ENCODE measurements at regions not wholly inside any gene's neighbourhood (a gene's known extent, or its start where the extent isn't known, plus 50 kb on each side); places are given as distances from the start of the nearest gene placed in this dataset.

GRCh38 chr5:5026409-5026785 is 113.7 kb upstream of the ADAMTS16 start:
- peaks cover 26% of the 10 kb centered on the region for H3K27me3 Mint-ChIP-seq (ENCODE audit: low read depth)
- DNase-seq (ENCODE audit: low spot score in 2 of 2, unreplicated experiment in 2 of 2) = no peak
- H3K36me3 Mint-ChIP-seq = no peaks in the 10 kb centered on the region
- H3K27ac Mint-ChIP-seq = no peak overlapping the region
- no peak overlapping the region for H3K4me3 Mint-ChIP-seq
- no peaks in the 10 kb centered on the region for H3K9me3 Mint-ChIP-seq
- no peaks in the 10 kb centered on the region for H3K4me1 Mint-ChIP-seq
- no peak for TF ChIP-seq CTCF (IDR thresholded peaks at IDR 0.05; ENCODE audit: unreplicated experiment)

GRCh38 chr5:5031665-5032064 is 108.5 kb upstream of the ADAMTS16 start:
- Mint-ChIP-seq H3K27ac (no peak overlapping the region), H3K36me3 (no peaks in the 10 kb centered on the region), H3K9me3 (no peaks in the 10 kb centered on the region), H3K4me3 (no peak overlapping the region), H3K4me1 (no peaks in the 10 kb centered on the region), H3K27me3 (ENCODE audit: low read depth) (peaks cover 29% of the 10 kb centered on the region)
- DNase-seq (ENCODE audit: low spot score in 2 of 2, unreplicated experiment in 2 of 2) = no peak
- no peak for TF ChIP-seq CTCF (IDR thresholded peaks at IDR 0.05; ENCODE audit: unreplicated experiment)

- no peak for TF ChIP-seq CTCF (IDR thresholded peaks at IDR 0.05; ENCODE audit: unreplicated experiment)
- no peak overlapping the region for H3K27ac Mint-ChIP-seq
- no peak for DNase-seq (ENCODE audit: low spot score in 2 of 2, unreplicated experiment in 2 of 2)
- H3K36me3 Mint-ChIP-seq = no peaks in the 10 kb centered on the region
- H3K27me3 Mint-ChIP-seq (ENCODE audit: low read depth) = peaks cover 16% of the 10 kb centered on the region
- H3K9me3 Mint-ChIP-seq = no peaks in the 10 kb centered on the region
- H3K4me1 Mint-ChIP-seq = no peaks in the 10 kb centered on the region
- no peak overlapping the region for H3K4me3 Mint-ChIP-seq
Measured at GRCh38 chr5:5037674-5038073, 102.5 kb upstream of the ADAMTS16 start.

GRCh38 chr5:5039918-5040317 is 100.2 kb upstream of the ADAMTS16 start:
- no peaks in the 10 kb centered on the region for H3K36me3 Mint-ChIP-seq
- no peak overlapping the region for H3K27ac Mint-ChIP-seq
- H3K27me3 Mint-ChIP-seq (ENCODE audit: low read depth) = peaks cover 15% of the 10 kb centered on the region
- H3K4me3 Mint-ChIP-seq = no peak overlapping the region
- no peaks in the 10 kb centered on the region for H3K4me1 Mint-ChIP-seq
- TF ChIP-seq CTCF (IDR thresholded peaks at IDR 0.05; ENCODE audit: unreplicated experiment) = no peak
- DNase-seq (ENCODE audit: low spot score in 2 of 2, unreplicated experiment in 2 of 2) = no peak
- no peaks in the 10 kb centered on the region for H3K9me3 Mint-ChIP-seq

- DNase-seq (ENCODE audit: low spot score in 2 of 2, unreplicated experiment in 2 of 2) = no peak
- H3K27me3 Mint-ChIP-seq (ENCODE audit: low read depth) = peaks cover 20% of the 10 kb centered on the region
- no peaks in the 10 kb centered on the region for H3K36me3 Mint-ChIP-seq
- H3K9me3 Mint-ChIP-seq = no peaks in the 10 kb centered on the region
- H3K4me3 Mint-ChIP-seq = no peak overlapping the region
- no peaks in the 10 kb centered on the region for H3K4me1 Mint-ChIP-seq
- H3K27ac Mint-ChIP-seq = no peak overlapping the region
- no peak for TF ChIP-seq CTCF (IDR thresholded peaks at IDR 0.05; ENCODE audit: unreplicated experiment)
Measured at GRCh38 chr5:5040712-5041111, 99.4 kb upstream of the ADAMTS16 start.

GRCh38 chr5:5042806-5043205 is 97.3 kb upstream of the ADAMTS16 start:
- Mint-ChIP-seq H3K4me1 (no peaks in the 10 kb centered on the region), H3K36me3 (no peaks in the 10 kb centered on the region), H3K27me3 (ENCODE audit: low read depth) (peaks cover 36% of the 10 kb centered on the region), H3K27ac (no peak overlapping the region), H3K4me3 (no peak overlapping the region), H3K9me3 (no peaks in the 10 kb centered on the region)
- DNase-seq (ENCODE audit: low spot score in 2 of 2, unreplicated experiment in 2 of 2) = no peak
- no peak for TF ChIP-seq CTCF (IDR thresholded peaks at IDR 0.05; ENCODE audit: unreplicated experiment)
